ENCODE measurements at regions not wholly inside any gene's neighbourhood (a gene's known extent, or its start where the extent isn't known, plus 50 kb on each side); places are given as distances from the start of the nearest gene placed in this dataset.
A peak's percentile ranks its signal among the peaks of the same experiment; 100 is the strongest.
"Not testable (repeated sequence)": the region's sequence is repeated elsewhere in the genome, so short reads cannot be mapped to it uniquely, and the experiment has no call there.

DNA sequence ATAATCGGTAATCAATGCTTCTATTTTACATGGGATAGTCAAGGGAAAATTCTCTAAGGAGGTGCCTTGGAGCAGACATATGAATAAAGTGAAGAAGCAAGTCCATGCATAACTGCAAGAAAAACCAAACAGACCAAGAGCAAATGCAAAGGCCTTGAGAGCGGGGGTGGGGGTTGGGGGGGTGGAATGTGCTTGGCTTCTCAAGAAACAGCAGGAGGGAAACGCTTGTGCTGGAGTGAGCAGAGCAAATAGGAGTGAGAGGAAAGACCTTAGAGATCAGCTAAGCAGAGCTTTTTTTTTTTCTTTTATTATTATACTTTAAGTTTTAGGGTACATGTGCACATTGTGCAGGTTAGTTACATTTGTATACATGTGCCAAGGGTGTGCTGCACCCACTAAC, 260.8 kb downstream of the ARPP21 start:
- Histone ChIP-seq H3K4me3 (ENCODE audit: low read depth, low read length) (no peak overlapping the region), H3K27me3 (ENCODE audit: control insufficient read depth, insufficient read depth, low read length) (no peaks in the 10 kb centered on the region; the same call in 1 of the 2 replicates), H3K36me3 (ENCODE audit: control insufficient read depth, insufficient read depth, low read length) (no peaks in the 10 kb centered on the region)
- DNase-seq (ENCODE audit: low read depth) = no peak
- ChIA-PET POLR2A (no interaction called here), CTCF (interaction anchor here (0.6 kb wide), 1 partner anchor 25 kb away, joined by 4 read pairs; no protein-coding TSS in a partner anchor)
- TF ChIP-seq, protein P1, sequence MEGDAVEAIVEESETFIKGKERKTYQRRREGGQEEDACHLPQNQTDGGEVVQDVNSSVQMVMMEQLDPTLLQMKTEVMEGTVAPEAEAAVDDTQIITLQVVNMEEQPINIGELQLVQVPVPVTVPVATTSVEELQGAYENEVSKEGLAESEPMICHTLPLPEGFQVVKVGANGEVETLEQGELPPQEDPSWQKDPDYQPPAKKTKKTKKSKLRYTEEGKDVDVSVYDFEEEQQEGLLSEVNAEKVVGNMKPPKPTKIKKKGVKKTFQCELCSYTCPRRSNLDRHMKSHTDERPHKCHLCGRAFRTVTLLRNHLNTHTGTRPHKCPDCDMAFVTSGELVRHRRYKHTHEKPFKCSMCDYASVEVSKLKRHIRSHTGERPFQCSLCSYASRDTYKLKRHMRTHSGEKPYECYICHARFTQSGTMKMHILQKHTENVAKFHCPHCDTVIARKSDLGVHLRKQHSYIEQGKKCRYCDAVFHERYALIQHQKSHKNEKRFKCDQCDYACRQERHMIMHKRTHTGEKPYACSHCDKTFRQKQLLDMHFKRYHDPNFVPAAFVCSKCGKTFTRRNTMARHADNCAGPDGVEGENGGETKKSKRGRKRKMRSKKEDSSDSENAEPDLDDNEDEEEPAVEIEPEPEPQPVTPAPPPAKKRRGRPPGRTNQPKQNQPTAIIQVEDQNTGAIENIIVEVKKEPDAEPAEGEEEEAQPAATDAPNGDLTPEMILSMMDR (IDR thresholded peaks at IDR 0.05; ENCODE audit: insufficient read depth, low read depth, low read length) = no peak

DNA sequence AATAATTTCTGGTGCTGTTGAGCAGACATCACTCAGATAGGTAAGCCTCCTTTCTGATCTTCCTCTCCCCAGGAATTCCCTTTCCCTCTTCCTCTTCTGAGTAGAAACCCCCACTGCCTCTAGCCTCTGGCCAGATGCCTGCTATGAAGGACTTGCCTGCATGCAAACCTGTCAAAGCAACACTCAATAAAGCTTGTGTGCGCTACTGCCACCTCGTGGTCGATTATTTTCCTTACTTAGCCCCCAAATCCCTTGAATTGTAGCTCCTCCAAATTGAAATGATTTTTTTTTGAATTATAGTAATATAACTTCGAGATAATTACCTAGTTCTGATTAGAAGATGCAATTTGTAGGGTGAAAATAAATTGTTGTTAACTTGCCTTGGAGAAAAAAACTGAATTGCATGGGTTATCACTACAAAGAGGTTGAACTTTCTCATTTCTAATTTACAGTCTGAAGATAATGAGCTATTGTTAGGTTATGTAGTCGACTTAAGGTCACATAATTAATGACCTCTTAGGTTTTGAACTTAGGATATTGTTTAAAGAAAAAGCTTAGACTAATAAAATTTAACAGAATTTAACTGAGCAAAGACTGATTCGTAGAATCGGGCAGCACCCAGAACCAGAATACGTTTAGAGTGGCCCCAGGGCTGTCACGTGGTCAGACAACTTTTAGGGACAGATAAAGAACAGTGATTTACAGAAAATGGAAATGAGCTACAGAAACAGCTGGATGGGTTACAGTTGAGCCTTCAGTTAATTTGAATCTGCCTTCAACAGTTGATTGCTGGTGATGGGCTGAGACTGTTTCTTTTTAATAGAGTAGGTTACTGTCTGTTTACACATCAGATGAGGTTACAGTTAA, 269.3 kb downstream of the ARPP21 start:
- no peaks in the 10 kb centered on the region for H3K36me3 ChIP-seq (ENCODE audit: control insufficient read depth, insufficient read depth, low read length)
- no peak overlapping the region for H3K4me3 ChIP-seq (ENCODE audit: low read depth, low read length)
- TF ChIP-seq, protein P1 (IDR thresholded peaks at IDR 0.05; ENCODE audit: insufficient read depth, low read depth, low read length) = peak; percentile 80
- no peak for DNase-seq (ENCODE audit: low read depth)
- POLR2A ChIA-PET = no interaction called here
- CTCF ChIA-PET = interaction anchor here (0.5 to 2.3 kb wide), 18 partner anchors 10 to 1928 kb away, joined by 3 to 14 read pairs (median 4); no protein-coding TSS in a partner anchor
- H3K27me3 ChIP-seq (ENCODE audit: control insufficient read depth, insufficient read depth, low read length) = no peaks in the 10 kb centered on the region; the same call in 1 of the 2 replicates

DNA sequence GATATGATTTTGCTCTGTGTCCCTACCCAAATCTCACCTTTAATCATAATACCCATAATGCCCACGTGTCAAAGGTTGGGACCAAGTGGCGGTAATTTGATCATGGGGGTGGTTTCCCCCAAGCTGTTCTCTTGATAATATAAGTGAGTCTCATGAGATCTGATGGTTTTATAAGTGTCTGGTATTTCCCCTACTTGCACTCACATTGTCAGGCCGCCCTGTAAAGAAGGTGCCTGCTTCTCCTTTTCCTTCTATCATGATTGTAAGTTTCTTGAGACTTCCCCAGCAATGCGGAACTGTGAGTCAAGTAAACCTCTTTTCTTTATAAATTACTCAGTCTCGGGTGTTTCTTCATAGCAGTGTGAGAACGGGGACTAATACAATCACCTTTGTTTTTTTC, 279.8 kb downstream of the ARPP21 start:
- Histone ChIP-seq H3K36me3 (ENCODE audit: control insufficient read depth, insufficient read depth, low read length) (no peaks in the 10 kb centered on the region), H3K27me3 (ENCODE audit: control insufficient read depth, insufficient read depth, low read length) (no peaks in the 10 kb centered on the region), H3K4me3 (ENCODE audit: low read depth, low read length) (no peak overlapping the region)
- ChIA-PET CTCF (no interaction called here), POLR2A (no interaction called here)
- no peak for DNase-seq (ENCODE audit: low read depth)
- TF ChIP-seq, protein P1 (IDR thresholded peaks at IDR 0.05; ENCODE audit: insufficient read depth, low read depth, low read length) = no peak

DNA sequence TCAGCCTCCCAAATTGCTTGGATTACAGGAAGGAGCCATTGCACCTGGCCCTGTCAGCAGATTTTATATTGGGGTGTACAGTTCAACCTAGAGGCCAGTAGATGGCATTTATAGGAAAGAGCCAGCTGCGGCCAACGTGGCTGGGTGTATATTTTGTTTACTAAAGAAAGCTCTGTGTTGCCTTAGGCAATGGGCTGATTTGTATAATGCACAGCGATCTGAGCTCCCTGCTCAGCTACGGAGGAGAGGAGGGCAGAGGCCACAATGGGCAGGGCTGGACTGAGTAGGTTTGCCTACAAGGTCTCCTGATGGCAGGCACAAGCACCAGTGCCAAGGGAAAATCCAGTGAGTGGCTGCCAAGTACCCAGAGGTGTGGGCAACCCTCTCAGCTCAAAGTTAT, 282.4 kb downstream of the ARPP21 start:
- no peak for DNase-seq (ENCODE audit: low read depth)
- POLR2A ChIA-PET = no interaction called here
- H3K4me3 ChIP-seq (ENCODE audit: low read depth, low read length) = no peak overlapping the region
- CTCF ChIA-PET = interaction anchor here (1.6 kb wide), 1 partner anchor 13 kb away, joined by 8 read pairs; no protein-coding TSS in a partner anchor
- H3K27me3 ChIP-seq (ENCODE audit: control insufficient read depth, insufficient read depth, low read length) = no peaks in the 10 kb centered on the region
- H3K36me3 ChIP-seq (ENCODE audit: control insufficient read depth, insufficient read depth, low read length) = no peaks in the 10 kb centered on the region
- TF ChIP-seq, protein P1 (IDR thresholded peaks at IDR 0.05; ENCODE audit: insufficient read depth, low read depth, low read length) = no peak

DNA sequence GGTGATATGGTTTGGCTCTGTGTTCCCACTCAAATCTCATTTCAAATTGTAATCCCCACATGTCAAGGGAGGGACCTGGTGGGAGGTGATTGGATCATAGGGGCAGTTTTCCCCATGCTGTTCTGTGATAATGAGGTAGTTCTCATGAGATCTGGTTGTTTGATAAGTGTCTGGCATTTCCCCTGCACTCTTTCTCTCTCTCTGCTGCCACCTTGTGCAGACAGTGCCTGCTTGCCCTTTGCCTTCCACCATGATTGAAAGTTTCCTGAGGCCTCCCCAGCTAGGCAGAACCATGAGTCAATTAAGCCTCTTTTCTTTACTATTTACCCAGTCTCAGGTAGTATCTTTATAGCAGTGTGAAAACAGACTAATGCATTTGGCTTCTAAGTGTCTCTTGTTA, 284.7 kb downstream of the ARPP21 start:
- TF ChIP-seq, protein P1 (IDR thresholded peaks at IDR 0.05; ENCODE audit: insufficient read depth, low read depth, low read length) = peak; percentile 46
- CTCF ChIA-PET = interaction anchor here (1.2 to 1.3 kb wide), 2 partner anchors 10 to 15 kb away, joined by 3 to 7 read pairs; no protein-coding TSS in a partner anchor
- H3K27me3 ChIP-seq (ENCODE audit: control insufficient read depth, insufficient read depth, low read length); DNase-seq (ENCODE audit: low read depth); POLR2A ChIA-PET; H3K4me3 ChIP-seq (ENCODE audit: low read depth, low read length); H3K36me3 ChIP-seq (ENCODE audit: control insufficient read depth, insufficient read depth, low read length): not testable (repeated sequence)
